GM12878 (cell line): ENCODE measurements at regions not wholly inside any gene's neighbourhood (a gene's known extent, or its start where the extent isn't known, plus 50 kb on each side); places are given as distances from the start of the nearest gene placed in this dataset.

ENCODE experiments used
- ATAC-seq: fragments of 200-7000 bp; cut with Tn5 transposase; 3 replicates; pipeline ENCODE4 v1.9.1; 2020; ENCODE audit warnings: mild to moderate bottlenecking, moderate library complexity
- BruUV-seq: library from RNA; stranded (reverse); fragments of 400-500 nt; replicated peaks from 2 replicates; lab custom pipeline; 2021; lab: Mats Ljungman, UMichigan
- CTCF ChIA-PET: fragments of 300-600 bp; sonication (Branson Sonifier 250); formaldehyde crosslinking; extraction: SDS; loops from one replicate; lab custom pipeline; 2021; ENCODE audit warnings: inconsistent platforms; lab: Yijun Ruan, JAX
- POLR2A ChIA-PET: fragments of 350-600 bp; formaldehyde crosslinking; extraction: SDS; loops from one replicate; lab custom pipeline; 2021; ENCODE audit warnings: inconsistent platforms; lab: Charles Lee
- RAD21 ChIA-PET: fragments of 300-600 bp; sonication (Branson Sonifier 250); formaldehyde crosslinking; loops from one replicate; lab custom pipeline; 2023; ENCODE audit warnings: antibody characterized with exemption; ENCODE audit not compliant: unreplicated experiment; lab: Charles Lee
- SMC1A ChIA-PET: fragments of 300-600 bp; sonication (Branson Sonifier 250); formaldehyde crosslinking; loops from one replicate; lab custom pipeline; 2023; ENCODE audit not compliant: unreplicated experiment, uncharacterized antibody; lab: Charles Lee
- DNase-seq: peaks from one replicate; pipeline ENCODE4 v3.0.0-alpha.2; 2011; ENCODE audit warnings: low read depth, low spot score
- FAIRE-seq: peaks from 3 replicates; lab custom pipeline; 2011; peaks lifted over from hg19 to GRCh38; lab: Jason Lieb, UNC
- H2AFZ ChIP-seq: 2 replicates; pipeline ENCODE4 v1.6.0; 2011; ENCODE audit warnings: low read depth, low read length, control low read depth; ENCODE audit not compliant: control insufficient read depth
- H3K27ac ChIP-seq: 2 replicates; pipeline ENCODE4 v1.5.1; 2011; ENCODE audit warnings: control low read depth; ENCODE audit not compliant: control insufficient read depth, insufficient read depth
- H3K27me3 ChIP-seq, 2 experiments: replicated peaks in 1 of 2; 2 replicates each; pipeline versions ENCODE4 v1.6.0 to v1.6.1; 2011; ENCODE audit warnings: low read length in 1 of 2; ENCODE audit not compliant: control insufficient read depth in 2 of 2, insufficient read depth in 2 of 2
- H3K36me3 ChIP-seq, 2 experiments: 2 replicates each; pipeline ENCODE4 v1.5.1; 2011; ENCODE audit warnings: low read length in 1 of 2; ENCODE audit not compliant: control insufficient read depth in 2 of 2, insufficient read depth in 2 of 2
- H3K4me1 ChIP-seq: 2 replicates; pipeline ENCODE4 v1.6.1; 2011; ENCODE audit warnings: mild to moderate bottlenecking, low read length, moderate library complexity, mixed read lengths; ENCODE audit not compliant: control insufficient read depth, insufficient read depth
- H3K4me2 ChIP-seq: 2 replicates; pipeline ENCODE4 v1.6.0; 2011; ENCODE audit warnings: control low read depth; ENCODE audit not compliant: control insufficient read depth, insufficient read depth
- H3K4me3 ChIP-seq: fragments of 200-600 bp; sonication (generic); 2 replicates; pipeline ENCODE4 v1.5.1; 2016
- H3K79me2 ChIP-seq: 2 replicates; pipeline ENCODE4 v1.6.0; 2011; ENCODE audit warnings: low read length; ENCODE audit not compliant: control insufficient read depth, insufficient read depth
- H3K9ac ChIP-seq: 2 replicates; pipeline ENCODE4 v1.8.0; 2011; ENCODE audit warnings: low read length, control low read depth, mixed read lengths; ENCODE audit not compliant: control insufficient read depth, insufficient read depth
- H3K9me3 ChIP-seq: replicated peaks from 3 replicates; pipeline ENCODE4 v1.5.1; 2011; ENCODE audit warnings: mild to moderate bottlenecking, low read length; ENCODE audit not compliant: control insufficient read depth, insufficient read depth
- H4K20me1 ChIP-seq: 2 replicates; pipeline ENCODE4 v1.6.0; 2011; ENCODE audit not compliant: control insufficient read depth, insufficient read depth
- CEBPZ ChIP-seq: fragments of 150-350 bp; IDR thresholded peaks from 2 replicates; pipeline ENCODE4 v1.6.1; 2016; ENCODE audit warnings: low read depth, low read length
- CHD1 ChIP-seq: IDR thresholded peaks from 2 replicates; pipeline ENCODE4 v1.6.1; 2012; ENCODE audit warnings: low read depth, low read length, improper control_type of control experiment
- E2F8 ChIP-seq: fragments of 450-650 bp; IDR thresholded peaks from 2 replicates; pipeline ENCODE4 v1.6.1; 2018; ENCODE audit warnings: mild to moderate bottlenecking, low read depth, moderate library complexity; ENCODE audit not compliant: partially characterized antibody
- E4F1 ChIP-seq: fragments of 450-650 bp; IDR thresholded peaks from 2 replicates; pipeline ENCODE4 v1.6.1; 2018; ENCODE audit warnings: borderline replicate concordance, mild to moderate bottlenecking; ENCODE audit not compliant: partially characterized antibody
- EED ChIP-seq: sonication (generic); IDR thresholded peaks from 2 replicates; pipeline ENCODE4 v1.6.1; 2016; ENCODE audit warnings: antibody characterized with exemption, low read depth
- GABPA ChIP-seq: IDR thresholded peaks from 2 replicates; pipeline ENCODE4 v1.6.1; 2014; ENCODE audit warnings: antibody characterized with exemption, low read depth, mild to moderate bottlenecking, inconsistent platforms
- MTA2 ChIP-seq: fragments of 450-650 bp; IDR thresholded peaks from 2 replicates; pipeline ENCODE4 v1.6.1; 2016; ENCODE audit warnings: low read depth, mild to moderate bottlenecking, moderate library complexity
- MXI1 ChIP-seq: fragments of 150-350 bp; IDR thresholded peaks from 2 replicates; pipeline ENCODE4 v1.6.1; 2011; ENCODE audit warnings: low read depth, mild to moderate bottlenecking, inconsistent platforms, low read length, improper control_type of control experiment
- TCF12 ChIP-seq: IDR thresholded peaks from 2 replicates; pipeline ENCODE4 v1.6.1; 2011; ENCODE audit warnings: low read depth, mild to moderate bottlenecking, low read length
- TCF3 ChIP-seq: IDR thresholded peaks from 2 replicates; pipeline ENCODE4 v1.6.1; 2012; ENCODE audit warnings: low read depth, mild to moderate bottlenecking, low read length, borderline replicate concordance; ENCODE audit not compliant: insufficient read depth
- ZNF217 ChIP-seq: fragments of 450-650 bp; IDR thresholded peaks from 2 replicates; pipeline ENCODE4 v1.6.1; 2017; ENCODE audit warnings: antibody characterized with exemption, mild to moderate bottlenecking
- ZNF274 ChIP-seq: IDR thresholded peaks from one replicate; pipeline ENCODE4 v1.8.0; 2011; ENCODE audit not compliant: insufficient read length, insufficient read depth
- WGBS: methylation state at CpG from one replicate; pipeline ENCODE4 v1.1.6; 2016; ENCODE audit warnings: low lambda C conversion rate; ENCODE audit not compliant: insufficient replicate concordance, insufficient coverage; ENCODE audit errors: missing lambda C conversion rate; 5-methylcytosine and 5-hydroxymethylcytosine counted together
- in situ Hi-C: fragments of 300-500 bp; cut with MboI; formaldehyde crosslinking; loops from 9 replicates; pipeline ENCODE4 v1.14.3; 2018; ENCODE audit warnings: mixed read lengths
- intact Hi-C: fragments of 100-400 bp; cut with micrococcal nuclease; formaldehyde crosslinking; loops from one replicate; pipeline ENCODE4 v1.14.2; 2022; ENCODE audit not compliant: unreplicated experiment

GRCh38 chr12:87928031-87928430 lies 101.2 kb downstream of the C12orf50 start (continued):
- TF ChIP-seq TCF3, result no peak
- TF ChIP-seq MXI1, result no peak

GRCh38 chr12:87925021-87925420 lies 104.2 kb downstream of the C12orf50 start:
- ChIA-PET SMC1A (no interaction called here), RAD21 (no interaction called here), CTCF (no interaction called here), POLR2A (no interaction called here)
- Histone ChIP-seq H3K79me2 (no peaks in the 10 kb centered on the region), H3K9me3 (no peaks in the 10 kb centered on the region), H3K27ac (no peak overlapping the region), H3K9ac (no peak overlapping the region), H3K4me3 (no peak overlapping the region), H3K4me1 (no peaks in the 10 kb centered on the region), H3K27me3 (no peaks in the 10 kb centered on the region; a peak in 1 of 4 replicates), H4K20me1 (no peaks in the 10 kb centered on the region), H2AFZ (no peak overlapping the region), H3K36me3 (no peaks in the 10 kb centered on the region), H3K4me2 (no peak overlapping the region)
- intact Hi-C loops, result no loop called here
- BruUV-seq, result no TSS peak
- TF ChIP-seq E4F1 (no peak), CEBPZ (no peak), TCF12 (no peak), EED (no peak), GABPA (no peak), ZNF217 (no peak), ZNF274 (no peak), CHD1 (no peak), E2F8 (no peak), MTA2 (no peak)
- ATAC-seq (no peak), DNase-seq (no peak), FAIRE-seq (no peak)
- 0% methylated on average over 2 of the region's 2 CpGs for WGBS
- in situ Hi-C loops, result no loop called here
